GM13977 (cell line): ENCODE measurements at regions not wholly inside any gene's neighbourhood (a gene's known extent, or its start where the extent isn't known, plus 50 kb on each side); places are given as distances from the start of the nearest gene placed in this dataset.

Experiments used
- DNase-seq: peaks from one replicate; pipeline ENCODE4 v3.0.0; 2012; ENCODE audit warnings: low spot score
- in situ Hi-C: fragments of 300-500 bp; cut with MboI; formaldehyde crosslinking; loops from one replicate; pipeline ENCODE4 v1.12.0; 2022; ENCODE audit warnings: low sequenced_read_pairs, low pct_unique_long_range_greater_than_20kb, mixed read lengths, inconsistent platforms; ENCODE audit not compliant: unreplicated experiment
- TF ChIP-seq, protein P1 (sequence below): IDR thresholded peaks from 2 replicates; pipeline ENCODE4 v1.5.1; 2012; ENCODE audit warnings: mild to moderate bottlenecking, control low read depth; ENCODE audit not compliant: insufficient read depth; ENCODE audit errors: extremely low read depth, missing control alignments

DNA sequence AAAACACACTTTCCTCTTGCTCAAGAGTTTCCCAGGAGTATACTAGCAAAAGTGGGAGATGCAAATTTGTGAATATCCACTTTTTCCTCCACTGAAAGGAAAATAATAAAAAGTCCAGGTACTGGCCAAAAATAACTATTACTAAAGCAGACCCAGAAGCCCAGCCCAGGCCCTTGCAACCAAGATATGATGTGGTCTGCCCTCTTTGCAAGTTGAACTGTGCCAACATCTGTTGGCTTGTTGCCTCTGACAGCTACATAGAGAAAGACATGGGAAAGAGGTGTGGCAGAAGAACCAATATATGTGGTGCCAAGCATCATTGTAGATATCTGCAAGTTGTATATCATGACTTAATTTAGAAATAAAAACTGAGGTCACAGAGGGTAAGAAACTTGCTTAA lies 78.4 kb upstream of the JAG1 start:
- in situ Hi-C loops, result no loop called here
- TF ChIP-seq, protein P1, sequence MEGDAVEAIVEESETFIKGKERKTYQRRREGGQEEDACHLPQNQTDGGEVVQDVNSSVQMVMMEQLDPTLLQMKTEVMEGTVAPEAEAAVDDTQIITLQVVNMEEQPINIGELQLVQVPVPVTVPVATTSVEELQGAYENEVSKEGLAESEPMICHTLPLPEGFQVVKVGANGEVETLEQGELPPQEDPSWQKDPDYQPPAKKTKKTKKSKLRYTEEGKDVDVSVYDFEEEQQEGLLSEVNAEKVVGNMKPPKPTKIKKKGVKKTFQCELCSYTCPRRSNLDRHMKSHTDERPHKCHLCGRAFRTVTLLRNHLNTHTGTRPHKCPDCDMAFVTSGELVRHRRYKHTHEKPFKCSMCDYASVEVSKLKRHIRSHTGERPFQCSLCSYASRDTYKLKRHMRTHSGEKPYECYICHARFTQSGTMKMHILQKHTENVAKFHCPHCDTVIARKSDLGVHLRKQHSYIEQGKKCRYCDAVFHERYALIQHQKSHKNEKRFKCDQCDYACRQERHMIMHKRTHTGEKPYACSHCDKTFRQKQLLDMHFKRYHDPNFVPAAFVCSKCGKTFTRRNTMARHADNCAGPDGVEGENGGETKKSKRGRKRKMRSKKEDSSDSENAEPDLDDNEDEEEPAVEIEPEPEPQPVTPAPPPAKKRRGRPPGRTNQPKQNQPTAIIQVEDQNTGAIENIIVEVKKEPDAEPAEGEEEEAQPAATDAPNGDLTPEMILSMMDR, result no peak
- no peak for DNase-seq

DNA sequence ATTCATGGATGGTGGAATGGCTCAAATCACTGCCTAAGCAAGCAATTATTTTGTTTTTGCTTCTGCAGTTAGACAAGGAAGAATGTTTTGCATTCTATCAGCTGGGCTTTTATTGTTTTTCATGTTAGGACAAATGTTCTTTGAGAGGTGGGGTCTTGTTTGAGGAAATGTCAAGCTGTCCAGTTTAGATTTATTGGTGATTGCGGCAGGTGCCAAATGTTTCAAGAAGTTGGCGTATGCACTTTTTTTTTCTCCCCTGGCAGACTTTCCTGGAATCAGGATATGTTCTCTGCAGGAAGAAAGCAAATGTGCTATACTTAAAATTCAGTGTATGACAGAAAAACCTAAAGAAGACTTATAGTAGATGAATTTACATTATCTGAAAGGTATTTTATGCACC lies 81.0 kb upstream of the JAG1 start:
- in situ Hi-C loops, result no loop called here
- TF ChIP-seq, protein P1, result no peak
- no peak for DNase-seq

DNA sequence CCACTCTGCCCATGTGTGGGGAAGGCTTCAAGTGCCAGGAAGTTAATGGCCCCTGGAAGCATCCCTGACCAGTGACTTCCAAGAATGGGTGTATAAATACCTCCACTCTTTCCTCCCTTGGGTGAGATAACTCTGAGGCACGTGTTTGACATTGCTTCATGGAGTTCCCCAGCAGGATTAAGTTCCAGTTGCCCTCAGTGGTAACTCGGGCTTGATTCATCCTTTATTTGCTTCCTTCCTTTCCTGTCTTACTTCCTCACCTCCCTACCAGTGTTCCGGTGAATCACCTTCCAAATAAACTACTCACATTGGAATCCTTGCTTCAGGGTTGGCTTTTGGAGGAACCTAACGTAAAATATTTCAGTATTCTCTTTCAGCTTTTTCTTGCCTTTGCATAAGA lies 84.6 kb upstream of the JAG1 start:
- DNase-seq, result no peak
- in situ Hi-C loops, result no loop called here
- TF ChIP-seq, protein P1, result no peak

DNA sequence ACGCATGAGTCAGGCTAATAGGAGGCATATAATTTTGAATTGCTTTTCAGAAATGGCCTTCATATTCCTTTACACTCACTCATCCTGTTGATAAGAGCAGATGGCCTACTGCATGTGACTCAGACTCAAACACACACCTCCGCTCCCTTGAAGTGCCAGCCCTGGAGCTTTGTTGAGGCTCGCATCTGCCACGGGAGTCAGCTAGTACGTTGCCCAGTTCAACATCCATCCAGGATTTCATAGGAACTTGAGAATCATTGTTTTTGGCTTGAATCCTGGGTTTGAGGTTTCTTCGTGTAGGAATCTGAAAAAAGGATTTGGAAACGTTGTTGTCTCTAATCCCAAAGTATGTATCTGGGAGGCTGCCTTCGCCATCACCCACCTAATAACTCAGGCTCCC lies 87.4 kb upstream of the JAG1 start:
- no peak for DNase-seq
- TF ChIP-seq, protein P1, result no peak
- in situ Hi-C loops, result no loop called here

DNA sequence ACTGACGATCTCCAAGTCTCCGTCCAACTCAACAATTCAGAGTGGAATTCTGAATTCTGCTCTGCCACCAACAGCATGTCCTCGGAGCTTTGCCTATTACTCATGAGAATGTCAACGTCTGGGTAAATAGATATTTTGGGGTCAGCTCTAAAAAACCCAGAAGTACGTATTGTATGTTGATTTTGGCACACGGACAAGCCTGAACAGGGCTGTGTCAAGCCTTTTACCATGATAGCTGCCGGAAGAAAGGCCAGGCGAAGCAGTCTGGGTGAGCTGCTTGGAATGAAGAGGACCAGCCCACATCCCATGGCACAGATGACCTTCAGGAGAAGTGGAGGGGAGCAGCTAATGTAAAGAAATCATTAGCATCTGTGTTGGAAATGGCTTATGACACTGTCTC lies 88.0 kb upstream of the JAG1 start:
- TF ChIP-seq, protein P1, result no peak
- no peak for DNase-seq
- in situ Hi-C loops, result no loop called here

DNA sequence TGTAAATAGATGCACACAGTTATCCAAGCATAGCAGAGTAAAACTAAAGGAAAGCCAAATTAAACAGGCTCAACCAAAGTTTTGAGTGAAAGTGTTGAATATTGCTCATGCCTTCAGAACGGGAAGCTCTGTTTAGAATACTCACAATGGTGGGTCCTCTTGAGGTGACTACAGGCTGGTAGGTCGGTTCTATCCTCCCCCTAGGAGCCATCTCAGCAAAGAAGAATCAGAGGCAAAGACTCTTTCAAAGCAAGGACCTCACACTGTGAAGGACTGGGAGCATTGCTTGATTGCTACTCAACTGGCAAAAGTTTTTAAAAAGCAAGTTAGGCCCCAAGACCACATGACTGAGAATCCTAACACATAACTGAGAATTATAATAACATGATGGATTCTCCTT lies 88.4 kb upstream of the JAG1 start:
- TF ChIP-seq, protein P1, result no peak
- in situ Hi-C loops, result no loop called here
- no peak for DNase-seq

DNA sequence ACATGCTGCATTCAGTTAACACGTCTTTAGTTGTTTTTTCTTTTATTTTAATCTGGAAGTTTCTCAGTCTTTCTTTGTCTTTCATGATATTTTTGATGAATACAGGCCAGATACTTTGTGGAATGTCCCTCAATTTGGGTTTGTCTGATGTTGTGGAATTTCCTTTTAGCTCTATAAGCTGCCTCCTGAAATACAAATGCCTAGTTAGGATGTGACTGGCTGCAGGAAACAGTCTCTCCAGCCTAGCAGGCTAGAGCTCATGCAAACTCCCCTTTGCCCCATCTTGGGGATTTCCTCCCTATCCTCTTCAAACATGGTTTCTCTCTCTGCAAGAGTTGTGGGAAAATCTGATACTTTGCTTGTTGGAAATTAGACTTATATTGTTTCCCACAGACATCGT lies 89.3 kb upstream of the JAG1 start:
- TF ChIP-seq, protein P1, result no peak
- in situ Hi-C loops, result no loop called here
- DNase-seq, result no peak
